SK-N-SH (cell line): ENCODE measurements at regions not wholly inside any gene's neighbourhood (a gene's known extent, or its start where the extent isn't known, plus 50 kb on each side); places are given as distances from the start of the nearest gene placed in this dataset.

Source experiments
- CTCF ChIA-PET: fragments of 300-600, 350-600 bp; formaldehyde crosslinking; extraction: SDS; loops from one replicate; lab custom pipeline; 2021; lab: Yijun Ruan, JAX
- POLR2A ChIA-PET: fragments of 350-600 bp; sonication (Branson Sonifier 250); formaldehyde crosslinking; extraction: SDS; loops from one replicate; lab custom pipeline; 2020; ENCODE audit warnings: antibody characterized with exemption, inconsistent platforms; lab: Yijun Ruan, JAX
- DNase-seq: peaks from one replicate; pipeline ENCODE4 v3.0.0; 2012
- H2AFZ ChIP-seq: fragments of 200-600 bp; sonication (generic); 2 replicates; pipeline ENCODE4 v1.8.1; 2016; ENCODE audit warnings: antibody characterized with exemption, mild to moderate bottlenecking, low read depth
- H3F3A ChIP-seq: fragments of 200-600 bp; sonication (generic); replicated peaks from 2 replicates; pipeline ENCODE3; 2016; ENCODE audit warnings: antibody characterized with exemption, mild to moderate bottlenecking; ENCODE audit not compliant: insufficient read depth
- H3K27ac ChIP-seq, 2 experiments: fragments of 200-500 bp in 1 of 2; fragments of 200-600 bp in 1 of 2; sonication (Bioruptor generic) in 1 of 2; sonication (generic), shearing (Covaris generic) in 1 of 2; 2 replicates each; pipeline versions ENCODE4 v1.5.1 to v1.6.1; 2014 to 2016; ENCODE audit warnings: low read depth in 2 of 2, inconsistent platforms in 1 of 2, low read length in 1 of 2, mild to moderate bottlenecking in 1 of 2, mixed read lengths in 1 of 2
- H3K27me3 ChIP-seq: fragments of 200-600 bp; sonication (generic), shearing (Covaris generic); 2 replicates; pipeline ENCODE4 v1.6.1; 2016; ENCODE audit warnings: mixed run types; ENCODE audit not compliant: insufficient read depth
- H3K36me3 ChIP-seq, 2 experiments: fragments of 200-500 bp in 1 of 2; fragments of 200-600 bp in 1 of 2; sonication (Bioruptor generic) in 1 of 2; sonication (generic) in 1 of 2; replicated peaks in 1 of 2; 2 replicates each; pipeline versions ENCODE3 to v1.5.1; 2014 to 2016; ENCODE audit warnings: low read length in 1 of 2, mild to moderate bottlenecking in 1 of 2; ENCODE audit not compliant: insufficient read depth in 2 of 2, control insufficient read depth in 1 of 2
- H3K4me1 ChIP-seq, 2 experiments: fragments of 200-500 bp in 1 of 2; fragments of 200-600 bp in 1 of 2; sonication (Bioruptor generic) in 1 of 2; sonication (generic), shearing (Covaris generic) in 1 of 2; 2 replicates each; pipeline versions ENCODE4 v1.5.1 to v1.6.1; 2014 to 2016; ENCODE audit warnings: low read depth in 1 of 2, low read length in 1 of 2, mixed run types in 1 of 2; ENCODE audit not compliant: insufficient read depth in 2 of 2, control insufficient read depth in 1 of 2
- H3K4me2 ChIP-seq: fragments of 200-600 bp; sonication (generic), shearing (Covaris generic); 2 replicates; pipeline ENCODE4 v1.6.1; 2017; ENCODE audit warnings: mixed run types
- H3K4me3 ChIP-seq, 2 experiments: fragments of 200-500 bp in 1 of 2; fragments of 200-600 bp in 1 of 2; sonication (Bioruptor generic) in 1 of 2; sonication (generic), shearing (Covaris generic) in 1 of 2; 2 replicates each; pipeline versions ENCODE4 v1.5.1 to v1.8.1; 2014 to 2016; ENCODE audit warnings: low read depth in 2 of 2, inconsistent platforms in 1 of 2, low read length in 1 of 2, mild to moderate bottlenecking in 1 of 2, mixed read lengths in 1 of 2, moderate library complexity in 1 of 2
- H3K79me2 ChIP-seq: fragments of 200-600 bp; sonication (generic); 2 replicates; pipeline ENCODE4 v1.8.1; 2017; ENCODE audit warnings: mild to moderate bottlenecking; ENCODE audit not compliant: insufficient read depth
- H3K9ac ChIP-seq: fragments of 200-600 bp; sonication (generic); 2 replicates; pipeline ENCODE4 v1.6.1; 2017; ENCODE audit warnings: mixed run types
- H3K9me2 ChIP-seq: fragments of 200-600 bp; sonication (generic); 2 replicates; pipeline ENCODE4 v1.6.1; 2017; ENCODE audit warnings: mixed run types
- H3K9me3 ChIP-seq: fragments of 200-600 bp; sonication (generic); 2 replicates; pipeline ENCODE4 v1.6.1; 2017; ENCODE audit warnings: mixed run types, mild to moderate bottlenecking, moderate library complexity
- H4K20me1 ChIP-seq: fragments of 200-600 bp; sonication (generic); 2 replicates; pipeline ENCODE4 v1.6.1; 2017; ENCODE audit warnings: mild to moderate bottlenecking, mixed run types; ENCODE audit not compliant: insufficient read depth
- CHD2 ChIP-seq: fragments of 150-350 bp; IDR thresholded peaks from 2 replicates; pipeline ENCODE4 v1.6.1; 2018; ENCODE audit warnings: low read length; ENCODE audit not compliant: partially characterized antibody
- CTCF ChIP-seq: fragments of 200-600 bp; sonication (generic); IDR thresholded peaks from 2 replicates; pipeline ENCODE4 v1.6.1; 2017; ENCODE audit warnings: antibody characterized with exemption, mild to moderate bottlenecking, moderate library complexity
- ELF1 ChIP-seq: IDR thresholded peaks from 2 replicates; pipeline ENCODE4 v1.4.0; 2012
- FOSL2 ChIP-seq: IDR thresholded peaks from 2 replicates; pipeline ENCODE4 v1.4.0; 2012; ENCODE audit warnings: low read depth, mild to moderate bottlenecking, moderate library complexity, borderline replicate concordance
- FOXJ3 ChIP-seq: sonication (generic); formaldehyde crosslinking; IDR thresholded peaks from 2 replicates; pipeline ENCODE4 v1.5.1; 2020; ENCODE audit warnings: mild to moderate bottlenecking, missing genetic modification reagents
- IRF3 ChIP-seq: fragments of 150-350 bp; IDR thresholded peaks from 2 replicates; pipeline ENCODE4 v1.6.1; 2016; ENCODE audit warnings: mild to moderate bottlenecking, low read depth, low read length
- MEF2A ChIP-seq: IDR thresholded peaks from 2 replicates; pipeline ENCODE4 v1.4.0; 2012; ENCODE audit warnings: low read depth, borderline replicate concordance
- MXI1 ChIP-seq: IDR thresholded peaks from 2 replicates; pipeline ENCODE4 v1.6.1; 2012; ENCODE audit warnings: mild to moderate bottlenecking, low read depth, low read length, improper control_type of control experiment
- NRF1 ChIP-seq: IDR thresholded peaks from 2 replicates; pipeline ENCODE4 v1.6.1; 2012; ENCODE audit warnings: low read depth, mild to moderate bottlenecking, low read length
- POLR2AphosphoS5 ChIP-seq: IDR thresholded peaks from 2 replicates; pipeline ENCODE4 v1.6.1; 2012; ENCODE audit warnings: low read depth, low read length
- RAD21 ChIP-seq: IDR thresholded peaks from 2 replicates; pipeline ENCODE4 v1.6.1; 2012; ENCODE audit warnings: mild to moderate bottlenecking, low read length
- RCOR1 ChIP-seq: fragments of 150-350 bp; IDR thresholded peaks from 2 replicates; pipeline ENCODE4 v1.6.1; 2017; ENCODE audit warnings: antibody characterized with exemption, low read length
- SMC3 ChIP-seq: IDR thresholded peaks from 2 replicates; pipeline ENCODE4 v1.6.1; 2012; ENCODE audit warnings: low read depth, low read length, improper control_type of control experiment
- TAF1 ChIP-seq: IDR thresholded peaks from 2 replicates; pipeline ENCODE4 v1.6.1; 2012; ENCODE audit warnings: low read depth, mild to moderate bottlenecking, low read length, moderate library complexity, borderline replicate concordance
- TCF12 ChIP-seq: IDR thresholded peaks from 2 replicates; pipeline ENCODE4 v1.4.0; 2012
- TEAD4 ChIP-seq: IDR thresholded peaks from 2 replicates; pipeline ENCODE4 v1.4.0; 2012; ENCODE audit warnings: mild to moderate bottlenecking, borderline replicate concordance; ENCODE audit not compliant: insufficient read depth
- YY1 ChIP-seq: IDR thresholded peaks from 2 replicates; pipeline ENCODE4 v1.4.0; 2012; ENCODE audit warnings: low read depth, mild to moderate bottlenecking
- ZBTB33 ChIP-seq: IDR thresholded peaks from 2 replicates; pipeline ENCODE4 v1.4.0; 2012; ENCODE audit warnings: low read depth, borderline replicate concordance
- WGBS: methylation state at CpG from one replicate; pipeline ENCODE4 v1.1.6; 2017; ENCODE audit warnings: low lambda C conversion rate; 5-methylcytosine and 5-hydroxymethylcytosine counted together

- no peaks in the 10 kb centered on the region for H3K27me3 ChIP-seq
- H3K4me2 ChIP-seq = 0 out of 2 replicates have a peak overlapping the region, but pooled peaks have one; percentile 65
These were observed 1289.3 kb upstream of the CITED2 start for GRCh38 chr6:140663772-140664171.

DNA sequence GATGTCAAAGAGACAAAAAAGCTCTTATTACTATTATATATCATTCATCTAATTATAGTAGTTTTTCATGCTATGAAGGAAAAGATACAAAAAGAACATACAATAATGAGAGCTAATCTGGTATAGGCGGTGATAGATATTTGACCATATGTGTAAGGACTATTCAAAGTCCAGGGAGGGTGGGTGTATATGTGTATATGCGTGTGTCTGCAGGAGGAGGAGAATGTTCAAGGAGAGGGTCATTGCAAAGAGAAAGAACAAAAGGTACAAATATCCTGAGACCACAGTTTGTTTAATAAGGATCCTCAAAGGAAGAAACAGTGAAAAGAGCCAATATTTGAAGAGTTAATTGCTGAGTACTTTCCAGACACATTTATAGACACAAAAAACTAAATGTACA is 1288.6 kb upstream of the CITED2 start:
- ChIA-PET POLR2A (no interaction called here), CTCF (no interaction called here)
- peaks cover 59% of the 10 kb centered on the region for H3K79me2 ChIP-seq
- H4K20me1 ChIP-seq = no peaks in the 10 kb centered on the region
- TF ChIP-seq TAF1 (no peak), FOXJ3 (CRISPR knock-in tag) (no peak), MXI1 (no peak), ZBTB33 (no peak), TEAD4 (no peak), TCF12 (no peak), ELF1 (no peak), RAD21 (no peak), RCOR1 (no peak), FOSL2 (no peak), YY1 (no peak), NRF1 (no peak), CHD2 (no peak), MEF2A (no peak), SMC3 (no peak)
- H2AFZ ChIP-seq = peak overlapping the region; percentile 17
- H3F3A ChIP-seq = peaks cover 20% of the 10 kb centered on the region
- no peaks in the 10 kb centered on the region; a peak in 1 of 4 replicates for H3K4me1 ChIP-seq
- H3K9me3 ChIP-seq = no peaks in the 10 kb centered on the region
- peak overlapping the region; percentile 84 to 85; a peak in 3 of 4 replicates for H3K27ac ChIP-seq
- H3K9me2 ChIP-seq = no peaks in the 10 kb centered on the region
- H3K27me3 ChIP-seq = no peaks in the 10 kb centered on the region
- H3K36me3 ChIP-seq = peaks cover 4 to 5% of the 10 kb centered on the region in 2 experiments
- H3K4me3 ChIP-seq = peak overlapping the region; percentile 51 to 53; a peak in 3 of 4 replicates
- 50% methylated on average over 2 of the region's 2 CpGs for WGBS
- H3K4me2 ChIP-seq = peak overlapping the region; percentile 65; the same call in 1 of the 2 replicates
- H3K9ac ChIP-seq = peak overlapping the region; percentile 75
- no peak for DNase-seq

More at GRCh38 chr6:140663772-140664171, 1289.3 kb upstream of the CITED2 start:
- H3K4me3 ChIP-seq = peak overlapping the region; percentile 51 to 53; a peak in 3 of 4 replicates
- TF ChIP-seq CTCF (no peak), IRF3 (no peak), TAF1 (0 out of 2 replicates have a peak, but pooled peaks have one; percentile 21), POLR2AphosphoS5 (peak; percentile 71)
- WGBS = 31% methylated on average over 2 of the region's 2 CpGs
- H3K9ac ChIP-seq = peak overlapping the region; percentile 75
- peak overlapping the region; percentile 17; the same call in 1 of the 2 replicates for H2AFZ ChIP-seq
- H3K4me1 ChIP-seq = no peaks in the 10 kb centered on the region; a peak in 1 of 4 replicates
- H3K36me3 ChIP-seq = peaks cover 1 to 7% of the 10 kb centered on the region in 2 experiments
- DNase-seq = no peak
- ChIA-PET POLR2A (no interaction called here), CTCF (no interaction called here)
- peak overlapping the region; percentile 84 to 85; a peak in 3 of 4 replicates for H3K27ac ChIP-seq
- no peaks in the 10 kb centered on the region for H3K9me3 ChIP-seq
- peaks cover 52% of the 10 kb centered on the region for H3K79me2 ChIP-seq
- no peaks in the 10 kb centered on the region for H3K9me2 ChIP-seq
- no peaks in the 10 kb centered on the region for H4K20me1 ChIP-seq
- H3F3A ChIP-seq = peaks cover 20% of the 10 kb centered on the region
